ENCODE measurements at regions not wholly inside any gene's neighbourhood (a gene's known extent, or its start where the extent isn't known, plus 50 kb on each side); places are given as distances from the start of the nearest gene placed in this dataset.

DNA sequence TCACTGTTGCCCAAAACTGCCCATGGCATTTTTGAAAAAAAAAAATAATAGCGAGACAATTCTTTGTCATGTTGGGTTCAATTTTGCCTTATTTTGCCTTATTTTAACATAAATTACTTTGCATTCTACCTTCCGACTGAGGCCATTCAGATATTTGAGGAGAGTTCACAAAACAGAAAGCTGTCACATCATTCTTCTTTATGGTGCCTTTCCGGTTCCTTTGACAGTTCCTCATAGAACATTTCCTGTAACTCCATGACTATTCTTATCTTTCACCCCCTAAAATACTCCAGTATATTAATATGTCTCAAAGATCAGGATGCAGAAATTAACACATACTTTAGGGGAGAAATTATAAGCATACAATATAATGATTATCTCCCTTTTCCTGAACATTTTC is 476.7 kb downstream of the NOVA1 start:
- DNase-seq, result no peak

DNA sequence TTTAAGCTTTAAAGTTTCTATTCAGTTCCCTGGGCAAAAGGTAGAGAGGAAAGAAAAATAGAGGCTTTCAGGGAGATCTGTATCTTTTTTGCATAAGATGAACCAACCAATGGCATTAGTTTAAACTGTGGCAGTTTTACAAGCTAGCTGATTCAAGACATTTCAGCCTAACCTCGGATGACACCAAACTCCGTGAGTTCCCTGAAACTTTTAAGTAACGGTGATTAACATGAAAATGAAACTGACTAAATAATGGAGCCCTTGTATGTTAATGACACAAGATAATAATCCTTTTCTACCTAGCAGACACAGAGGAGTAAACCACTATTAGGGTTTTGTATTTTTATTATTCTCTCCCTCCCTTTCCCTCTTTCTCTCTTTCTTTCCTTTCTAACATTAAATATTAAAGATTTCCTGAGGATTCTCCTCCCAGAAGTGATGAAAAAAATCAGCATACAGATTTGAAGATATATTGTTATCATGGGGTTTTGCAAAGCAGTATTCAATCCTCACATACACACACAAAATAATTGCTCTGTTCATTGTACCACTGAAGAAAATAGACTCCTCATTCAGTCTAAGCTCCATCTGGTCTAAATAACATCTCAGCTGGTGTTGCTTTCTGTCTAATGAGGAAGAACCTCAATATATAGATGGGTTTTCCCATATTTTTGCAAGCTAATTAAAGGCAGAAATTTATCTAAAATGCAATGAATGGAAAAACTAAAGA is 483.8 kb downstream of the NOVA1 start:
- DNase-seq, result no peak

- no peak for DNase-seq
Observed at GRCh38 chr14:26104717-26105116, 493.1 kb downstream of the NOVA1 start.

- DNase-seq, result no peak
Observed at GRCh38 chr14:26097852-26098251, 500.0 kb downstream of the NOVA1 start.

DNA sequence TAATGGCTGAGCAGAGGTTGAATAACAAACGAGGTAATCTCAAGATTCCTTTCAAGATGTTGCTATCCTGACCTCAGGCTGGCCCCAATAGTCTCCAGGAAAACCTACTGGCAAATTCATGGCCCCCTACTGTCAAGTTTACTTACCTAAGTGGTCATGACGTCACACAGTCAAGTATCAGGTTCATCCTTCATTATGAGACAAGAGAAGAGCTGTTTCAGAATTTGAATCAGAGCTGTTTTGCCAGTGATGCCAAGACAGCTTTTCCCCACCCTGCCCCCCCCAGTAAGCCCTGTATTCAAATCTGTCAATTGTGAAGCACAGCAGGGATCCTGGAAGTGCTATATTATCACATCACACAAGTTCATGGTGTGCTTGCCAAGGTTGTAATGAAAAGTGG is 509.6 kb downstream of the NOVA1 start:
- no peak for DNase-seq

- DNase-seq, result no peak
Observed at GRCh38 chr14:26081043-26081442, 516.8 kb downstream of the NOVA1 start.

DNA sequence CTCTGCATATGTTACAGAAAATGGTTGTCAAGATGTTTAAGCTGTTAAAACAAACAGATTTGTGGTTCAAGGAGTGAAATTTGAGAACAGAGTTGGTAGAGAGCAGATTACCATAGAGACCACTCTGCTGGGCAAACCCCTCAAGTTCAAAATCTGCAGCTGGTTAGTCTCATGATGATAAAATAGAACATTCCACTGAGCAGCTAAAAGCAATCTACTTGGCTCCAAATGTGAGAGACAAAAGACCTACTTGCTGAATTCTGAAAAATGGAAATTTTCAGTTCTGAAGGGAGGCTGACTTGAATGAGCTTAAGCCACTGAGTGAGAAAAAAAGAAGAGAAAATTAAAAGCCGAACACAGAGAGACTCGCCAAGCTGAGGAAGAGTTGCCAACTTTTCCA is 519.3 kb downstream of the NOVA1 start:
- DNase-seq, result no peak

DNA sequence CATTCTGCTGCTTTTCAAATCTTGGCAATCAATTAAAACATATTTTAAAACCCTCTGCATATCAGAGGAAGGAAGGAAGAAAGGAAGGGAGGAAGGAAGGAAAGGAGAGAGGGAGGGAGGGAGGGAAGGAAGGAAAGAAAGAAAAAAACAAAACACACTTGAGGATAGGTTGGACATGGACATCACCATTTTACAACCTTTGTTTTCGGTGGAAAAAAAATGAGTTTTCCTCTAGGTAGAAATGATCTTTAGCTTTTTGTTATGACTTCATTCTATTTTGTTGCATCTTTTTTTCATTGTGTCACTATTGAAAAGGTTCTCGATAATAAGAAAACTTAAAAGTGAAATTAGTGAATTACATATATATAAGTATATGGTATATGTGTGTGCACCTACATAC is 522.9 kb downstream of the NOVA1 start:
- no peak for DNase-seq

GRCh38 chr14:26070443-26070842 is 527.4 kb downstream of the NOVA1 start:
- DNase-seq, result no peak

GRCh38 chr14:26067786-26068459 is 529.9 kb downstream of the NOVA1 start:
- no peak for DNase-seq

DNA sequence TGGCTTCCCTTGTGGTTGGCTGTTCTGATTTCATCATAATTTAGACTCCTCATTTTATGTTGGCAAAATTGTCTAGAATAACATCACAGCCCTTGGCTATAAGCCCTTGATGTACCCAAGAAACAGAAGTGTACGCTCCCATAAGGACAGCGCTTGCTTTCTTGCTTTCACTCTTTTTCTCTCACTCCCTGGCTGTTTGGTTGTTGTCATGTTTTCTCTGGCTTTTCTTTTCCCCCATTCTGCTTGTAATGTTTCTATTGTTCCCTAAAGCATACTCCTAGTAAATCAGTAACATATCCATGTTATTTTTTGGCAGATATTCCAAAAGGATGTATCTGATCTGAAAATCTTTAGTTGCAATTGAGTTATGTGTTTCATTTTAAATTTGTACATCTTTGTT is 530.5 kb downstream of the NOVA1 start:
- no peak for DNase-seq

DNA sequence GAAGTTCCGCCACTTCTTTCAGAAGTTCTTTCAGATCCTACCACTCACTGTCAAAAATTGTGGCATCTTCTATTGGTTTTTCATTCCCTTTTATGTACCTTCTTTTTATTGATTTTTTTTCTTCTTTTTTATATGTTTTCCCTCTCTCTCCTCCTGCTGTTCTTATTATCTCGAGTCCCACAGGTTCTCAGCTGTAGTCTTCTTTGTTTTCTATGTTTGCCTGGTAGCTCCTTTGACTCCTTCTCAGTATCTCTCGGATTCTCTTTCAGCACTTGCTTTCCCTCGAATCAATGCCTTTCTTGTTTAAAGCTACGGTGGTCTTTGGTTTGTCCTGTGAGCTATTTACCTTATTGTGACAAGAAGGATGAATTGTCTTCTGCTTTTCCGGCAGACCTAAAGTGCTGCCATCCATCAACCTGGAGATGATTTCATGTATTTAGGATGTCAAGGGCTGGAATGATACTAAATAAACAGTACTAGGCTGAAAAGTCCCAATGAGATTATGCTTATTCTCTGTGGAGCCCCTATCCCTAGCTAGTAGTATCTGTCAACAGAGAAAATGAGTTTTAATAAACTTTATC is 541.7 kb downstream of the NOVA1 start:
- no peak for DNase-seq

- DNase-seq, result no peak
Observed at GRCh38 chr14:26032348-26032747, 565.5 kb downstream of the NOVA1 start.

GRCh38 chr14:26026384-26026783 is 571.4 kb downstream of the NOVA1 start:
- no peak for DNase-seq

DNA sequence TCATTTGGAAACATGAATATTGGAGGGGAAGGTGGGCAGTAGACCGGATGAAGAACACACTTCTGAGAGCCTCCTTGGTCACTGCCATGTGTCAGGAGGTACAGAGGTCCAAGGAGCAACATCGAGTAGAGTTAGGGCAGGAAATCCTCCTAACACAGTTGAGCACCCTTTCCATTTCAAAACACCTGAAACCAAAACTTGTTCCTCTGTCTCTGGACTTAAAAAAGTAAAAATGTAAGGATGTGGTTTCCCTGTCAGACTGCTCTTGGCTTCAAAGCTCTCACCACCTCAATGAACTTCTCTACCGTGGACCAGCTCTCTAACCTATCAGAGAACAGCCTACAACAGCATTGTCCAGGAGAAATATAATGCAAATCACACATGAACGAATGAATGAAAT is 573.9 kb downstream of the NOVA1 start:
- DNase-seq, result no peak

- no peak for DNase-seq
Observed at GRCh38 chr14:26021759-26022158, 576.1 kb downstream of the NOVA1 start.

GRCh38 chr14:26017270-26017669 is 580.6 kb downstream of the NOVA1 start:
- DNase-seq, result no peak

GRCh38 chr14:26008290-26008689 is 589.5 kb downstream of the NOVA1 start:
- no peak for DNase-seq

- DNase-seq, result no peak
Observed at GRCh38 chr14:26004342-26004741, 593.5 kb downstream of the NOVA1 start.

DNA sequence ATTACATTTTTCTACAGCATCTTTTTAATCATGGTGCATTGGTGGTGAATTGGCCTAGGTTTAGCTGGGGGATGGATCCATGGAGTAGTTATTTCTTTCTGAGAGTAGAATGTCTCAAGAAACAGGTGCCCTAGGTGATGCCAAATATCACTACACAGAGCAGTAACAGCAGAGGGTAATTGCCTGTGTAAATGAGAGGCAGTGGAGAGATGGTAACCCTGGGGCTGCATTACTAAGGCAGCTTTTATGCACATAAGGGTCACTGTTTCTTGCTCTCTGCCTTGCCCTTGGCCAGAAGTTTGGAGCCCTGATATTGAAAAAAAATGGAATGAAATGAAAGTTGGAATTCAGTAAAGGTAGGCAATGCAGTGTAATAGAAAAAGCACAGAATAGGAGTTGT is 604.0 kb downstream of the NOVA1 start:
- DNase-seq, result no peak

- no peak for DNase-seq
Observed at GRCh38 chr14:25988536-25988935, 609.3 kb downstream of the NOVA1 start.

GRCh38 chr14:25955772-25956171 is 642.1 kb downstream of the NOVA1 start:
- DNase-seq, result no peak

DNA sequence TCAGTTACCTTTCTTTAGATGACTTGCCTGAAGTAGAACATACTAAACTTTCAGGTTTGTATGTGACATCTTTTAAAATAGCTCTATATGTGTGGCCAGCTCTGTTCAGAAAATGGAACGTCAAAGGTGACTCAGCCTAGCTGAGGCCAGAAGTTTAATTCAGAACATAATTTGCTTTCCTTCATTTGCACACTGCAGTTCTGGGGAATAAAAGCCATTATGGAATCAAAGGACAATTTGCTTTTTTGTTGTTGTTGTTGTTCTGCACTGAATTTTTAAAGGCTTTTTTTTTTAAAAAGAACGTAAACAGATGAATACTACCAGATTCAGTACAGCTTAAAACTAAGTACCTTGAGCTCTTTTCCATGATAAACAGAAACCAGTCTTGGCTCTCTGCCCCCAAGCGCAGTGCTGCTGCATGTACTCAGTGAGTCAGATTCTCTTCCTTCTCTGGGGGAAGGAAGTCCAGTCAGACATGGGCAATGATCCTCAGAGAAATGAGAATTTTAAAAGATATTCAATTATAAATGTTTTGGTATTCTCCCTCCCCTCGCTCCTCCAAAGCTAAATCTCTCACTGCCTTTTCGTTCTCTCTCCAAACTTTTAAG is 644.2 kb downstream of the NOVA1 start:
- no peak for DNase-seq

GRCh38 chr14:25945746-25946145 is 652.1 kb downstream of the NOVA1 start:
- no peak for DNase-seq
